Ectodermal cell (in vitro differentiated cells): ENCODE measurements at regions not wholly inside any gene's neighbourhood (a gene's known extent, or its start where the extent isn't known, plus 50 kb on each side); places are given as distances from the start of the nearest gene placed in this dataset.
"Not testable (repeated sequence)": the region's sequence is repeated elsewhere in the genome, so short reads cannot be mapped to it uniquely, and the experiment has no call there.

Experiments used
- H3K27ac ChIP-seq: 2 replicates; pipeline ENCODE4 v1.7.0; 2013; ENCODE audit warnings: mild to moderate bottlenecking, low read depth, low read length; ENCODE audit not compliant: insufficient read depth, poor library complexity, severe bottlenecking
- H3K27me3 ChIP-seq: 2 replicates; pipeline ENCODE4 v1.7.0; 2013; ENCODE audit warnings: mild to moderate bottlenecking, low read length; ENCODE audit not compliant: insufficient read depth, control insufficient read depth, poor library complexity, severe bottlenecking
- H3K36me3 ChIP-seq: one replicate; pipeline ENCODE4 v1.7.0; 2013; ENCODE audit warnings: low read length; ENCODE audit not compliant: control insufficient read depth, insufficient read depth
- H3K4me1 ChIP-seq: one replicate; pipeline ENCODE4 v1.7.0; 2013; ENCODE audit warnings: low read length; ENCODE audit not compliant: control insufficient read depth, insufficient read depth
- H3K4me3 ChIP-seq: 2 replicates; pipeline ENCODE4 v1.7.0; 2013; ENCODE audit warnings: low read depth, low read length, control low read depth; ENCODE audit not compliant: insufficient read depth
- H3K9me3 ChIP-seq: 2 replicates; pipeline ENCODE4 v1.7.0; 2013; ENCODE audit warnings: mild to moderate bottlenecking, low read length, moderate library complexity; ENCODE audit not compliant: control insufficient read depth
- WGBS, 2 experiments: methylation state at CpG; one replicate each; pipeline ENCODE4 v1.1.7; 2013; ENCODE audit warnings: missing lambda C conversion rate in 2 of 2; 5-methylcytosine and 5-hydroxymethylcytosine counted together

- Histone ChIP-seq H3K36me3 (no peaks in the 10 kb centered on the region), H3K9me3 (no peaks in the 10 kb centered on the region), H3K27ac (no peak overlapping the region), H3K4me3 (no peak overlapping the region), H3K27me3 (no peaks in the 10 kb centered on the region), H3K4me1 (peaks cover 10% of the 10 kb centered on the region)
- 83 to 88% methylated on average over 2 of the region's 2 CpGs for WGBS, 2 experiments
These were observed 165.1 kb downstream of the COG6 start for GRCh38 chr13:39820606-39821005.

DNA sequence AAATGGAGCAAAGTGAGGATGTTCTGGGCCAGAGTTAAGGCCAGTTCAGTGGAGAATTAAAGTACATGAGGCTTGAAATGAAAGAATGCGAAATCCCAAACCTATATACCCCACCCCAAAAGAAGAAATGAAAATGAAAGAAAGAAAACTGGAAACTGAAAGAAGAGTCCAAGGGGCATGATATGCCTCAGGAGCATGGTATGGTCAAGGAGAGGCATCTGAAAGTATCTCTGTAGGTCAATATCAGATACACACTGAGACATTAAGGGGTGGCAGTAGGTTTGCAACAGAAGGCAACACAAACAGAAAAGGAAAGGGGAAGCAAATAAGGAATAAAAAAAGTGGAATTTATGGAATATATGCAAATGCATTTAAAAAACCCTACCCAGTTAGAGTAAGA, 166.5 kb downstream of the COG6 start:
- no peak overlapping the region for H3K4me3 ChIP-seq
- H3K4me1 ChIP-seq, result peaks cover 10% of the 10 kb centered on the region
- H3K36me3 ChIP-seq, result no peaks in the 10 kb centered on the region
- no CpG with 5 or more reads among the region's 1 CpG for WGBS, 2 experiments
- H3K27me3 ChIP-seq, result no peaks in the 10 kb centered on the region
- no peak overlapping the region for H3K27ac ChIP-seq
- H3K9me3 ChIP-seq, result no peaks in the 10 kb centered on the region

DNA sequence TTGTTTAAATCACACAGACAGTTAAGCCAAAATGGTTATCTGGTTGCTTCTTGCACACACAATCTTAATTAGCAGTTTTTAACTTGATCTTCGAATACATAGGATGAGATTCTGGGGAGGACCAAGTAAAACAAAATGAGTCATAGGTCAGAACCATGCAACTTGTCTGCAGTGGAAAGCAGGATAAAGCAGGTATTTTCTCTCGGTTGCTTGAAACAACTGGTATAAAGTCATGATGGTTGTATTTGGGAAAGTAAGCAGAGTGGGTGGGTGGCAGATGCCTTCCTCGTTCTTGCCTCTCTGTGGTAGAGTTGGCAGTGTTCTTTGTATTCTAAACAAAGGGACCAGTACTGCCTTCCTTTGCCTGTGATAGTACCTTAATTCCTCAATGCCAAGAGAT, 167.0 kb downstream of the COG6 start:
- WGBS, 2 experiments, result 76 to 81% methylated on average over 3 of the region's 3 CpGs
- H3K27me3 ChIP-seq, result no peaks in the 10 kb centered on the region
- no peak overlapping the region for H3K27ac ChIP-seq
- no peaks in the 10 kb centered on the region for H3K9me3 ChIP-seq
- H3K36me3 ChIP-seq, result no peaks in the 10 kb centered on the region
- H3K4me1 ChIP-seq, result peaks cover 10% of the 10 kb centered on the region
- H3K4me3 ChIP-seq, result no peak overlapping the region

GRCh38 chr13:39823063-39823713, 167.7 kb downstream of the COG6 start:
- H3K27ac ChIP-seq, result no peak overlapping the region
- no peaks in the 10 kb centered on the region for H3K36me3 ChIP-seq
- no peaks in the 10 kb centered on the region for H3K9me3 ChIP-seq
- WGBS, 2 experiments, result 89 to 90% methylated on average over 6 of the region's 6 CpGs
- peaks cover 5% of the 10 kb centered on the region for H3K4me1 ChIP-seq
- no peak overlapping the region for H3K4me3 ChIP-seq
- no peaks in the 10 kb centered on the region for H3K27me3 ChIP-seq

- no peaks in the 10 kb centered on the region for H3K36me3 ChIP-seq
- WGBS, 2 experiments, result 93% methylated on average over 6 of the region's 6 CpGs
- no peaks in the 10 kb centered on the region for H3K27me3 ChIP-seq
- peaks cover 5% of the 10 kb centered on the region for H3K4me1 ChIP-seq
- H3K27ac ChIP-seq, result no peak overlapping the region
- H3K4me3 ChIP-seq, result no peak overlapping the region
- H3K9me3 ChIP-seq, result no peaks in the 10 kb centered on the region
These were observed 170.4 kb downstream of the COG6 start for GRCh38 chr13:39825886-39826285.

GRCh38 chr13:39835253-39835652, 179.8 kb downstream of the COG6 start:
- Histone ChIP-seq H3K27me3 (no peaks in the 10 kb centered on the region), H3K27ac (no peak overlapping the region), H3K9me3 (no peaks in the 10 kb centered on the region), H3K4me1 (peaks cover 4% of the 10 kb centered on the region), H3K36me3 (no peaks in the 10 kb centered on the region), H3K4me3 (no peak overlapping the region)
- WGBS, 2 experiments, result 74 to 76% methylated on average over 7 of the region's 7 CpGs

DNA sequence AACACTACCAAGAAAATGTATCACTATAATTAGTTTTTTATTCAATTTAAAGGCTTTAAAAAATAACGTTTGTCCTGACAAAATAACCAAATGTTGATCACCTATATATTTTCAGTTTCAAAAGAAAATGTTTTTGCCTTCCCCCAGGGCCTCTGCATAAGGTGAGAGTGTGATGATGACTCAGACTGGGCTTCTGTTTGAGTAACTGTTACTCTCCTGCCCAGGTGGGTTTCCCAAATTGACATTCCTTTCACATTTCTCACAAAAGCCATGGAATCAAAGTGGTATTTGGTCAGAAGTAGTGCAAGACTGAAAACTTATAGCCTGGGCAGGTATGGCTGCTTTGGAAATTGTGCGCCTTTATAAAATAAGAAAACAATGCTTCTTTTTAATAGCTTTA, 180.6 kb downstream of the COG6 start:
- WGBS, 2 experiments, result 100% methylated on average over 1 of the region's 2 CpGs; no CpG with 5 or more reads in 1 of the 2 experiments
- H3K4me1 ChIP-seq, result peaks cover 4% of the 10 kb centered on the region
- H3K4me3 ChIP-seq, result no peak overlapping the region
- H3K27me3 ChIP-seq, result no peaks in the 10 kb centered on the region
- no peaks in the 10 kb centered on the region for H3K9me3 ChIP-seq
- H3K27ac ChIP-seq, result no peak overlapping the region
- H3K36me3 ChIP-seq, result no peaks in the 10 kb centered on the region

DNA sequence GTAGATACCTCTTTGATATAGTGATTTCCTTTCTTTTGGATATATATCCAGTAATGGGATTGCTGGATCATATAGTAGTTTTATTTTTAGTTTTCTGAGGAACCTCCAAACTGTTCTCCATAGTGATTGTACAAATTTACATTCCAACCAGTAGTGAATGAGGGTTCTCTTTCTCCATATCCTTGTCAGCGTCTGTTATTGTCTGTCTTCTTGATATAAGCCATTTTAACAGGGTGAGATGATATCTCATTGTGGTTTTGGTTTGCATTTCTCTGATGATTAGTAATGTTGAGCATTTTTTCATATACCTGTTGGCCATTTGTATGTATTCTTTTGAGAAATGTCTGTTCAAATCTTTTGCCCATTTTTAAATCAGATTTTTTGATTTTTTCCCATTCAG, 182.4 kb downstream of the COG6 start:
- not testable (repeated sequence) for H3K36me3 ChIP-seq, H3K27me3 ChIP-seq, H3K4me1 ChIP-seq, H3K4me3 ChIP-seq, H3K9me3 ChIP-seq, H3K27ac ChIP-seq
- WGBS, 2 experiments, result 83 to 100% methylated on average over 1 of the region's 1 CpG

DNA sequence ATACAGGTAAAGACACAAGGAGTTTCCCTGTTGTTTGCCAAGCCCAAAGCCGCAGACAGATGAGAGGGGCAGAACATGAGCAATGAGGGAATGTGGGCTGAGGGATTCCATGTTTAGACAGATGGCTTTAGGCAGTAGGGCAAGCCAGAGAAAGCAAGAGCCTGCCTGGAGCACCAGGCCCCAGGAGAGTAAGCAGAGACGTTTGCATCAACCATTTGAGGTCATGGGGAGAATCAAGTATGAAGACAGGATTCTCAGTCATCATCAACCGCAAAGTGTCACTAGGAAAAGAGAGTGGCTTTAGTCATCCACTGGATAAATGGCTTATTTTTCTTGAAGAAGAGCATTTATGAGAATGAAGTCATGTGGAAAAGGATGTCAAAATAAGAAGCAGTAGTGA, 184.7 kb downstream of the COG6 start:
- Histone ChIP-seq H3K27me3 (no peaks in the 10 kb centered on the region), H3K4me1 (peaks cover 3% of the 10 kb centered on the region), H3K9me3 (no peaks in the 10 kb centered on the region), H3K4me3 (no peak overlapping the region), H3K27ac (no peak overlapping the region), H3K36me3 (no peaks in the 10 kb centered on the region)
- WGBS, 2 experiments, result 91 to 95% methylated on average over 3 of the region's 3 CpGs

DNA sequence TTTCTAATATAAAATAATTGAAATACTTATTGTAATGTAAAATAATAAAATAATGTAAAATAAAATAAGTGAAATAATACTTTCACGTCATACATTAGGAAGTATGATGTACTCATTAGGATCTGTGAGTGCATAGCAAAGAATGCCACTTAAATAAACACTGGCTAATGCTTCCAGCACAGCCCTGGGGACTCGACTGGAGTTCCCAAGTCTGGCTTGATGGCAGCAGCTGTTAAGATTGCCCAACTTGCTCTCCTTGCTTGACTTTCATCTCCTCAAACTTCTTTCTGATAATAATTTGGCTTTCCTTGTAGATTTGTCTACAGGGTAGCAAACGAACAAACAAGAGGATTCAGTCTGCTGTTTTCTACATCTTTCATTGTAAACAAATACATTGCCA, 191.9 kb downstream of the COG6 start:
- no peak overlapping the region for H3K27ac ChIP-seq
- 90 to 93% methylated on average over 3 of the region's 3 CpGs for WGBS, 2 experiments
- no peaks in the 10 kb centered on the region for H3K9me3 ChIP-seq
- no peaks in the 10 kb centered on the region for H3K4me1 ChIP-seq
- no peaks in the 10 kb centered on the region for H3K36me3 ChIP-seq
- H3K4me3 ChIP-seq, result no peak overlapping the region
- no peaks in the 10 kb centered on the region for H3K27me3 ChIP-seq

GRCh38 chr13:39855236-39855635, 199.8 kb downstream of the COG6 start:
- no peaks in the 10 kb centered on the region for H3K4me1 ChIP-seq
- 89 to 97% methylated on average over 4 of the region's 4 CpGs for WGBS, 2 experiments

More at GRCh38 chr13:39855236-39855635, 199.8 kb downstream of the COG6 start:
- H3K9me3 ChIP-seq, result no peaks in the 10 kb centered on the region
- no peak overlapping the region for H3K4me3 ChIP-seq
- H3K36me3 ChIP-seq, result no peaks in the 10 kb centered on the region
- no peak overlapping the region for H3K27ac ChIP-seq
- no peaks in the 10 kb centered on the region for H3K27me3 ChIP-seq
